Sigmoid colon (tissue), 4 donors: ENCODE measurements at regions not wholly inside any gene's neighbourhood (a gene's known extent, or its start where the extent isn't known, plus 50 kb on each side); places are given as distances from the start of the nearest gene placed in this dataset.

Experiments
- CTCF ChIP-seq, 4 experiments: fragments of 450-650 bp in 3 of 4; fragments of 200-600 bp in 1 of 4; IDR thresholded peaks; one replicate each; pipeline ENCODE4 v1.5.1; 2016 to 2019; ENCODE audit warnings: antibody characterized with exemption in 4 of 4, mild to moderate bottlenecking in 3 of 4, moderate library complexity in 2 of 4
- EP300 ChIP-seq, 4 donors: sonication (generic); formaldehyde crosslinking; IDR thresholded peaks; one replicate each; pipeline ENCODE4 v1.6.1; 2017; ENCODE audit warnings: antibody characterized with exemption in 4 of 4
- POLR2A ChIP-seq, 2 donors: fragments of 450-650 bp; IDR thresholded peaks; one replicate each; pipeline ENCODE4 v1.6.1; 2016; ENCODE audit warnings: antibody characterized with exemption in 2 of 2, mild to moderate bottlenecking in 2 of 2, moderate library complexity in 2 of 2

GRCh38 chr1:173395762-173396161 lies 81.4 kb upstream of the PRDX6 start:
- no peak for TF ChIP-seq CTCF (IDR thresholded peaks at IDR 0.05)
- TF ChIP-seq EP300 (IDR thresholded peaks at IDR 0.05), result no peak
- TF ChIP-seq POLR2A (IDR thresholded peaks at IDR 0.05), result no peak
